Adrenal gland (tissue), 9 donors: ENCODE measurements at regions not wholly inside any gene's neighbourhood (a gene's known extent, or its start where the extent isn't known, plus 50 kb on each side); places are given as distances from the start of the nearest gene placed in this dataset.

ENCODE experiments used
- DNase-seq, 7 donors: peaks; one replicate each; pipeline ENCODE4 v3.0.0-alpha.2; 2019 to 2020
- H3K27ac ChIP-seq, 5 donors: fragments of 200-600 bp; sonication (generic) in 4 of 5; 1 replicate in 3 of 5; 2 replicates in 2 of 5; pipeline versions ENCODE4 v1.5.1 to v1.8.0; 2016 to 2020; ENCODE audit warnings: mild to moderate bottlenecking in 1 of 5
- H3K27me3 ChIP-seq: fragments of 200-600 bp; 2 replicates; pipeline ENCODE4 v1.8.0; 2021
- H3K36me3 ChIP-seq, 2 donors: fragments of 200-600 bp; replicated peaks in 1 of 2; 1 replicate in 1 of 2; 2 replicates in 1 of 2; pipeline versions ENCODE4 v1.5.1 to v1.8.0; 2018 to 2022
- H3K4me1 ChIP-seq, 2 donors: fragments of 200-600 bp; replicated peaks in 1 of 2; 1 replicate in 1 of 2; 2 replicates in 1 of 2; pipeline versions ENCODE4 v1.5.1 to v1.8.0; 2018 to 2021
- H3K4me3 ChIP-seq, 4 donors: fragments of 200-600 bp; sonication (generic) in 3 of 4; one replicate each; pipeline ENCODE4 v1.5.1; 2016 to 2018
- H3K9me3 ChIP-seq, 3 donors: fragments of 200-600 bp; sonication (generic) in 1 of 3; replicated peaks in 1 of 3; 1 replicate in 2 of 3; 2 replicates in 1 of 3; pipeline versions ENCODE4 v1.5.1 to v1.8.0; 2016 to 2021
- CTCF ChIP-seq, 6 experiments: fragments of 450-650 bp in 4 of 6; fragments of 200-600 bp in 2 of 6; sonication (generic) in 1 of 6; IDR thresholded peaks; 1 replicate in 5 of 6; 2 replicates in 1 of 6; pipeline versions ENCODE4 v1.5.1 to v1.8.0; 2016 to 2021; ENCODE audit warnings: antibody characterized with exemption in 6 of 6, mild to moderate bottlenecking in 2 of 6, moderate library complexity in 1 of 6
- POLR2A ChIP-seq, 2 donors: fragments of 450-650 bp; IDR thresholded peaks; one replicate each; pipeline ENCODE4 v1.6.1; 2017; ENCODE audit warnings: antibody characterized with exemption in 2 of 2, mild to moderate bottlenecking in 2 of 2, moderate library complexity in 1 of 2
- WGBS, 4 donors: extraction: QIAGEN DNeasy Blood & Tissue Kit in 2 of 4; methylation state at CpG; one replicate each; pipeline versions ENCODE4 v1.1.5 to v1.1.7; 2013 to 2017; 5-methylcytosine and 5-hydroxymethylcytosine counted together
- intact Hi-C, 2 donors: fragments of 100-400 bp; cut with DNase I; formaldehyde crosslinking; loops; one replicate each; pipeline versions ENCODE4 v1.14.1 to v1.15.0; 2022 to 2023
- donor health status: healthy with polysubstance abuse.
- donor health status: Bipolar disorder and iron deficiency.
- donor health status: DM: yes; HTN: yes; CAD: no.
- donor health status: DM: no; HTN: no; CAD: no.
- donor health status: DM: no; HTN: no; CAD: no.

DNA sequence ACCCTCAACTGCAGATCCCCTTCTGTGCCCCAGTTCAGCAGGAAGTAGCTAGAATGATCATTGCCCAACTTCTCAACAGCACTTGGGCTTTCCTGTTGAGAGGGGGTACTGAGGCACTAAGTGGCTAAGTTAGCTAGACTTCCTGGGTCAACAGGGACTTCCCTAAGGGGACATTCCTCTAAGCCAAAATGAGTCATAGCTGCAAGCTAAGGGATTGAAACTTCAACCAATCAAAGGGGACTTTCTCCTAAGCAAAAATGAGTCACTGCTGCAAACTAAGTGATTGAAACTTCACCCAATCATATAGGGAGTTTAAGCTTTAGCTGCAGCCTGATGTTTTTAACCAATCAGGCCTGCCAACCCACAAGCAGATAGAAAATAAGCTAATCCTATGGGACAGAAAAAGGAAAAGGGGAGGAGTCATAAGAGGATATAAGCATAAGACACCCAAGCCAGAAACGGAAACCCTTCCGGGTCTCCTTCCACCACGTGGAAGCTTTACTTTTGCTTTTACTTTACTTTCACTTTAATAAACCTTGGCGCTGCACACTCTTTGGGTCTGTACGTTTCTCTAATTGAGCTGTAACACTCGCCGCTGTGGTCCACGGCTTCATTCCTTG is 659.0 kb upstream of the HS3ST5 start:
- Histone ChIP-seq H3K4me3 (no peak overlapping the region), H3K9me3 (no peaks in the 10 kb centered on the region), H3K27me3 (no peaks in the 10 kb centered on the region), H3K4me1 (no peaks in the 10 kb centered on the region), H3K36me3 (no peaks in the 10 kb centered on the region), H3K27ac (no peak overlapping the region)
- DNase-seq, result no peak
- intact Hi-C loops, result no loop called here
- TF ChIP-seq CTCF (IDR thresholded peaks at IDR 0.05), result no peak
- TF ChIP-seq POLR2A (IDR thresholded peaks at IDR 0.05), result no peak
- WGBS, 4 donors, result 87 to 92% (median 88%) methylated on average over 8 of the region's 8 CpGs

GRCh38 chr6:115000736-115001135 is 657.9 kb upstream of the HS3ST5 start:
- DNase-seq, result no peak
- intact Hi-C loops, result no loop called here
- no peaks in the 10 kb centered on the region for H3K36me3 ChIP-seq
- H3K4me1 ChIP-seq, result no peaks in the 10 kb centered on the region
- no peak for TF ChIP-seq POLR2A (IDR thresholded peaks at IDR 0.05)
- no peak overlapping the region for H3K4me3 ChIP-seq
- 86 to 95% (median 88%) methylated on average over 4 of the region's 4 CpGs for WGBS, 4 donors
- H3K27ac ChIP-seq, result no peak overlapping the region
- no peaks in the 10 kb centered on the region for H3K27me3 ChIP-seq
- H3K9me3 ChIP-seq, result no peaks in the 10 kb centered on the region

DNA sequence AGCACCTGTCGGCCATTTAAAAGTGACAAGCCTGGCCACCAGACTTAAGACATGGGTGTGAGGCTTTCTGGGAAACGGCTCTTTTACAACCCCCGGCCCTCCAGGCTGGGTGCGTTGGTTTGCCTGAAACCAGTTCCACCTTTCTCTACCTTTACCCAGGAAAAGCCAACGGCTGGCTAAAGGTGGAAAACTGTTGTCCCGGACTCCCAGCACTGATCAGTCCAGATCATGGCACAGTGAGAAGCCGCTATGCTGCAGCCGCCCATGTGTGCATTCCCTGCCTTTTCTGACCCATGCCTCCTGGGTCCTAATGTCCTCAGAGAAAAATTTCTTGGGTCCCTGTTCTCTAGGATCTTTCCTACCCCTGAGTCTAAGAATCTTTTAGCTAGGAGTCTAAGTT is 655.7 kb upstream of the HS3ST5 start:
- TF ChIP-seq POLR2A (IDR thresholded peaks at IDR 0.05) (no peak), CTCF (IDR thresholded peaks at IDR 0.05) (no peak)
- no peak for DNase-seq
- Histone ChIP-seq H3K4me1 (no peaks in the 10 kb centered on the region), H3K27ac (no peak overlapping the region), H3K36me3 (no peaks in the 10 kb centered on the region), H3K9me3 (no peaks in the 10 kb centered on the region), H3K27me3 (no peaks in the 10 kb centered on the region), H3K4me3 (no peak overlapping the region)
- intact Hi-C loops, result no loop called here
- 85 to 93% (median 90%) methylated on average over 7 to 8 of the region's 8 CpGs for WGBS, 4 donors

GRCh38 chr6:114997813-114998292 is 655.0 kb upstream of the HS3ST5 start:
- DNase-seq, result no peak
- H3K4me3 ChIP-seq, result no peak overlapping the region
- TF ChIP-seq POLR2A (IDR thresholded peaks at IDR 0.05) (no peak), CTCF (IDR thresholded peaks at IDR 0.05) (no peak)
- intact Hi-C loops, result no loop called here
- no peaks in the 10 kb centered on the region for H3K4me1 ChIP-seq
- H3K27me3 ChIP-seq, result no peaks in the 10 kb centered on the region
- no peak overlapping the region for H3K27ac ChIP-seq
- no peaks in the 10 kb centered on the region for H3K9me3 ChIP-seq
- no peaks in the 10 kb centered on the region for H3K36me3 ChIP-seq
- 84 to 91% (median 90%) methylated on average over 4 of the region's 4 CpGs for WGBS, 4 donors

- no peak for DNase-seq
- intact Hi-C loops, result no loop called here
- no peak for TF ChIP-seq POLR2A (IDR thresholded peaks at IDR 0.05)
- no peak for TF ChIP-seq CTCF (IDR thresholded peaks at IDR 0.05)
- Histone ChIP-seq H3K27me3 (no peaks in the 10 kb centered on the region), H3K36me3 (no peaks in the 10 kb centered on the region), H3K4me3 (no peak overlapping the region), H3K4me1 (no peaks in the 10 kb centered on the region), H3K9me3 (no peaks in the 10 kb centered on the region), H3K27ac (no peak overlapping the region)
Measured at GRCh38 chr6:114995526-114995925, 652.7 kb upstream of the HS3ST5 start.
